ENCODE measurements at regions not wholly inside any gene's neighbourhood (a gene's known extent, or its start where the extent isn't known, plus 50 kb on each side); places are given as distances from the start of the nearest gene placed in this dataset.
"Not testable (repeated sequence)": the region's sequence is repeated elsewhere in the genome, so short reads cannot be mapped to it uniquely, and the experiment has no call there.

DNA sequence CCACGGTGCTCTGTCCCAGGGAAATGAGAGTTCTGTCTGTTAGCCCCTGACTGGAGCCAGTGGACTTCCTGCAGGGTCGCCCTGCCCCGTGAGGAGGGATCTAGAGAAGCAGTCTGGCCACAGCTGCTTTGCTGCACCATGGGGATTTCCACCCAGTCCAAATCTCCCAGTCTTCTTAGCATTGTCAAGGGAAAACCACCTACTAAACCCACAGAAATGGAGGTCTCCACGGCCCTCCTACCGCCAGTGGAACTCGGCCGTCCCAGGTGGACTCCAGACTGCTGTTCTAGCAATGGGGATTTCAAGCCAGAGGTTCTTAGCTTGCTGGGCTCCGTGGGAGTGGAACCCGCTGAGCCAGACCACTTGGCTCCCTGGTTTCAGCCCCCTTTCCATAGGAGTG lies 133.3 kb upstream of the PCDH7 start:
- no peaks in the 10 kb centered on the region for H3K27me3 ChIP-seq (ENCODE audit: control insufficient read depth, insufficient read depth, low read length)
- H3K36me3 ChIP-seq (ENCODE audit: control insufficient read depth, insufficient read depth, low read length): no peaks in the 10 kb centered on the region
- H3K4me3 ChIP-seq (ENCODE audit: low read depth, low read length): no peak overlapping the region
- DNase-seq (ENCODE audit: low read depth): no peak
- TF ChIP-seq, protein P1, sequence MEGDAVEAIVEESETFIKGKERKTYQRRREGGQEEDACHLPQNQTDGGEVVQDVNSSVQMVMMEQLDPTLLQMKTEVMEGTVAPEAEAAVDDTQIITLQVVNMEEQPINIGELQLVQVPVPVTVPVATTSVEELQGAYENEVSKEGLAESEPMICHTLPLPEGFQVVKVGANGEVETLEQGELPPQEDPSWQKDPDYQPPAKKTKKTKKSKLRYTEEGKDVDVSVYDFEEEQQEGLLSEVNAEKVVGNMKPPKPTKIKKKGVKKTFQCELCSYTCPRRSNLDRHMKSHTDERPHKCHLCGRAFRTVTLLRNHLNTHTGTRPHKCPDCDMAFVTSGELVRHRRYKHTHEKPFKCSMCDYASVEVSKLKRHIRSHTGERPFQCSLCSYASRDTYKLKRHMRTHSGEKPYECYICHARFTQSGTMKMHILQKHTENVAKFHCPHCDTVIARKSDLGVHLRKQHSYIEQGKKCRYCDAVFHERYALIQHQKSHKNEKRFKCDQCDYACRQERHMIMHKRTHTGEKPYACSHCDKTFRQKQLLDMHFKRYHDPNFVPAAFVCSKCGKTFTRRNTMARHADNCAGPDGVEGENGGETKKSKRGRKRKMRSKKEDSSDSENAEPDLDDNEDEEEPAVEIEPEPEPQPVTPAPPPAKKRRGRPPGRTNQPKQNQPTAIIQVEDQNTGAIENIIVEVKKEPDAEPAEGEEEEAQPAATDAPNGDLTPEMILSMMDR (IDR thresholded peaks at IDR 0.05; ENCODE audit: insufficient read depth, low read length, poor library complexity, severe bottlenecking): no peak

DNA sequence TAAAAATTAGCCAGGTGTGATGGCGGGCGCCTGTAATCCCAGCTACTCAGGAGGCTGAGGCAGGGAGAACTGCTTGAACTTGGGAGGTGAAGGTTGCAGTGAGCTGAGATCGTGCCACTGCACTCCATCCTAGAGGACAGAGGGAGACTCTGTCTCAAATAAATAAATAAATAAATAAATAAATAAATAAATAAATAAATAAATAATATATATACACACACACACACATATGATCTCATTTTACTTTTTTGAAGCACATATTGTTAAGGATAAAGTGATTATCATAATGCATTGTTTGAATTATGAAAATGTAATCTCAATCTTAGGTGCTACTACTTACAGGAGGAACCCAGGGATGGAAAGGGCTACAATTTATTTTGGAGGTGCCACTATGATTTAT lies 130.5 kb upstream of the PCDH7 start:
- not testable (repeated sequence) for H3K27me3 ChIP-seq (ENCODE audit: control insufficient read depth, insufficient read depth, low read length)

DNA sequence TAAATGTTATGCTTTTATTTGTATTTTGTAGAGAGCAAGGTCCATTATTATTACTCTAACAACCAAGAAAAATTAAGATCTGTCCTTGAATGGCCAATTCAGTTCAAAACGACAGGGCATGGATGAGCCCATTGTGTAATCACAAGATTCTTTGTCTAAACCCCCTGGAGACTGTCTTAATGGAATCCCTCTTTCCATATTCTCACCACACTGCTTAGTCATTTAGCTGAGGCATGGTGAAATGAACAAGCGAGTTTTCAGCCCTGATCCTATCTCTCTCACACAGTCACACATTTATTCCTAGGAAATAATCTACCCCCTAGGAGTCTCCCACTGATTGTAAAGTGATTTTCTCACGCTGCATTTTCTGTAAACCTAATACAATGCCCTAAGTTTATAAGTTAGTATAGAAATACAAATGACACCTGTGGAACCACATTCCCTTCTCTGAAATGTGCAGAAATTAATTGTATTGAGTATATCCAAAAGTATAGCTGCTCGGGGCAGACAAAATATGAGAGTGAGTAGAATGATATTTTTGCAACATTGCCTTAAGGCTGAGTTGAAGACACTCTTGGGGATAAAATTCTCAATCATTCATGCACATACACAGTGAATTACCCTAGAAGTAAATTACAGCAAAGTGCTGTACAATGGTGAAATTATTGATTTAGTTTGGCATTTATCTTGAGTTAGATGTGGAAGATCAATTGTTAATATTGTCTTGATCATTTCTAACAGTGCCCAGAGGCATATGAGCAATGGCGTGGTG lies 119.7 kb upstream of the PCDH7 start:
- TF ChIP-seq, protein P1 (IDR thresholded peaks at IDR 0.05; ENCODE audit: insufficient read depth, low read length, poor library complexity, severe bottlenecking): no peak
- no peaks in the 10 kb centered on the region for H3K27me3 ChIP-seq (ENCODE audit: control insufficient read depth, insufficient read depth, low read length)
- H3K4me3 ChIP-seq (ENCODE audit: low read depth, low read length): no peak overlapping the region
- H3K36me3 ChIP-seq (ENCODE audit: control insufficient read depth, insufficient read depth, low read length): no peaks in the 10 kb centered on the region
- DNase-seq (ENCODE audit: low read depth): no peak

More for the DNA sequence above, 130.5 kb upstream of the PCDH7 start:
- not testable (repeated sequence) for H3K36me3 ChIP-seq (ENCODE audit: control insufficient read depth, insufficient read depth, low read length); DNase-seq (ENCODE audit: low read depth); H3K4me3 ChIP-seq (ENCODE audit: low read depth, low read length)

DNA sequence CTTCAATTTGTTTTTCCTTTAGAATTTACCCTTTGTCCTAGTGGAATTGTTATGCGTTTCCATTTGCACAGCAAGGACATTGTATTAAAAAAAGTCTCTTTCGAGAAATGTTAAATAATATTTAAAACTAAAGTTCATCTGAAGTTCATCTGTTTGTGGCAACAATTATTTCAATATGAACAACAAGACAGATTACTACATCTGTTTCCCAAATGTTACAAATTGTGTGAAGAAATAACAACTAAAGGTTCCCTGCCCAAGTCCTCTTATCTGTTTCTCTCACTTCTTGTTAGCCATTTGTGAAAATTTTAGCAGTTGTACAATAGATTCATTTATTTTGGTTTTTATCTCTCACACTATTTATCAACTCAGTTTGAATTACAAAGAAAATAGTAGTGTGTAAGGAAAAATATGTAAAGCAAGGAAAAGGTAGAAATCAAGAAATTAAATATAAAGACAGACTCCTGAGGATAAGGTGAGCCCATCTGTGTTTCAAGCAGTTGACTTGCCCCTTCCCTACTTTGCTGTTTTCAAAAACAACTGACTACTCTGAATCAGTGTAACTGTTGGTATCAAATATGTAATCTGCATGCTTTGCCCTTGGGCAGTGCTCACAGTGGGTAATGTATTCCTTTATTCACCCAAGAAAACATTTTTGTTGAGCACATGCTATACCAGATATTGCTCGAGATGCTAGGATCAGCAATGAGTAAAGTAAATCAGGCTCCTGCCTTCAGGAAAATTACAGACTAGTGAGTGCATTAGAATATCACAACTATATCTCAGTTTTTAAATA lies 118.9 kb upstream of the PCDH7 start:
- H3K27me3 ChIP-seq (ENCODE audit: control insufficient read depth, insufficient read depth, low read length): no peaks in the 10 kb centered on the region
- no peak for DNase-seq (ENCODE audit: low read depth)
- H3K36me3 ChIP-seq (ENCODE audit: control insufficient read depth, insufficient read depth, low read length): no peaks in the 10 kb centered on the region
- no peak overlapping the region for H3K4me3 ChIP-seq (ENCODE audit: low read depth, low read length)
- TF ChIP-seq, protein P1 (IDR thresholded peaks at IDR 0.05; ENCODE audit: insufficient read depth, low read length, poor library complexity, severe bottlenecking): no peak

DNA sequence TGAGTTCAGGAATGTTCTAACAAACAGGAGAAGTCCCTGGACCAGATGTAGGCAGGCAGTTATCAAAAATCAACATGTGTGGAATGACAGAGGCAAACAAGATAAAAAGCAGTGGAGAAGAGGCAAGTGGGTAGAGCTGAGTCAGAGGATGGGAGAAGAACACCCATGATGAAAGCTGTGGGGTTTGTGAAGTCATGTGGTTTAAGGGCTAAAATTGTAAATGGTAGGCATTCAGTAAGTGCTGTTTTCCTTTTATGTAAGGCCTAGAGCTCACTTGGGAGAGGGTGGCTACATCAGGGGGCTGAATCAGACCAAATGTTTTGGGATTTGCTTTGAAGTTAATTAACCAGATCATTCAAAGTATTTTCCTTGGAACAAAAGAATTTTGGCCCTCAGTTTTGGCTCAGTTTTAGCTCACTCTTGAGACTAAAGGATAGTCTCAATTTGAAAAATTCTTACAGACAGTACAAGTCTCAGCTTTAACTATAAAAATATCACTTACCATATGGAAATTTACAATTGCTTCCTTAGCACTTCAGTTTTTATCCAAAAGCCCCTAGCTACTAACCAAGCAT lies 114.5 kb upstream of the PCDH7 start:
- DNase-seq (ENCODE audit: low read depth): no peak

DNA sequence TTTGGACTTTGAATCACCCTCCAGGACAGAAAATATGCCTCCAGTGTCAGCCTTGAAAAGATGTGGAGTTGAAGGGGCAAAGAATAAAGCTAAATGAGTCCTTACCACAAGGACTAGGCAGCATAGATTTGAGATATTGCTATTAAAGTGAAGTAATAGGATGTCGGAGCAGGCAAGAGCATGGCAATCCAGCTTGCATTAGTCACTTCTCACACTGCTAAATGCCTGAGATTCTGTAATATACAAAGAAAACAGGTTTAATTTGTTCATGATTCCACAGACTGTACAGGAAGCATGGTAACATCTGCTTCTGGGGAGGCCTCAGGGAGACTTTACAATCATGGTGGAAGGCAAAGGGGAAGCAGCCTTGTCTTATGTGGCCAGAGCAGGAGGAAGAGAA lies 109.8 kb upstream of the PCDH7 start:
- TF ChIP-seq, protein P1 (IDR thresholded peaks at IDR 0.05; ENCODE audit: insufficient read depth, low read length, poor library complexity, severe bottlenecking): no peak
- no peak overlapping the region for H3K4me3 ChIP-seq (ENCODE audit: low read depth, low read length)
- H3K27me3 ChIP-seq (ENCODE audit: control insufficient read depth, insufficient read depth, low read length): no peaks in the 10 kb centered on the region
- DNase-seq (ENCODE audit: low read depth): no peak
- no peaks in the 10 kb centered on the region for H3K36me3 ChIP-seq (ENCODE audit: control insufficient read depth, insufficient read depth, low read length)

More for the DNA sequence above, 114.5 kb upstream of the PCDH7 start:
- TF ChIP-seq, protein P1 (IDR thresholded peaks at IDR 0.05; ENCODE audit: insufficient read depth, low read length, poor library complexity, severe bottlenecking): no peak
- Histone ChIP-seq H3K4me3 (ENCODE audit: low read depth, low read length) (no peak overlapping the region), H3K36me3 (ENCODE audit: control insufficient read depth, insufficient read depth, low read length) (no peaks in the 10 kb centered on the region), H3K27me3 (ENCODE audit: control insufficient read depth, insufficient read depth, low read length) (no peaks in the 10 kb centered on the region)
